Thoracic aorta (tissue), 2 donors: ENCODE measurements at regions not wholly inside any gene's neighbourhood (a gene's known extent, or its start where the extent isn't known, plus 50 kb on each side); places are given as distances from the start of the nearest gene placed in this dataset.

ENCODE experiments used
- ATAC-seq: fragments of 150-250 bp; one replicate; pipeline ENCODE4 v1.8.0; 2017; ENCODE audit warnings: low read depth; ENCODE audit not compliant: insufficient number of reproducible peaks, low FRiP score
- DNase-seq: peaks from one replicate; pipeline ENCODE4 v3.0.0-alpha.2; 2020; ENCODE audit warnings: low spot score
- H3K27ac ChIP-seq, 2 donors: fragments of 200-600 bp; sonication (generic); 1 replicate in 1 of 2; 2 replicates in 1 of 2; pipeline ENCODE4 v1.5.1; 2016; ENCODE audit warnings: mild to moderate bottlenecking in 2 of 2, moderate library complexity in 2 of 2
- H3K27me3 ChIP-seq: fragments of 200-600 bp; sonication (generic); replicated peaks from 2 replicates; pipeline ENCODE4 v1.6.0; 2016; ENCODE audit warnings: mild to moderate bottlenecking; ENCODE audit not compliant: insufficient read depth
- H3K36me3 ChIP-seq: fragments of 200-600 bp; sonication (generic); one replicate; pipeline ENCODE4 v1.5.1; 2016
- H3K4me1 ChIP-seq, 2 donors: fragments of 200-600 bp; sonication (generic); 1 replicate in 1 of 2; 2 replicates in 1 of 2; pipeline versions ENCODE4 v1.5.1 to v1.6.0; 2016; ENCODE audit warnings: low read depth in 2 of 2, mild to moderate bottlenecking in 1 of 2; ENCODE audit not compliant: control insufficient read depth in 1 of 2
- H3K4me3 ChIP-seq: fragments of 200-600 bp; sonication (generic); 2 replicates; pipeline ENCODE4 v1.5.1; 2016; ENCODE audit warnings: mild to moderate bottlenecking
- H3K9me3 ChIP-seq: fragments of 200-600 bp; sonication (generic); 2 replicates; pipeline ENCODE4 v1.5.1; 2016
- TF ChIP-seq, protein P1 (sequence below): fragments of 200-600 bp; sonication (generic); IDR thresholded peaks from one replicate; pipeline ENCODE4 v1.5.1; 2019; ENCODE audit warnings: antibody characterized with exemption

DNA sequence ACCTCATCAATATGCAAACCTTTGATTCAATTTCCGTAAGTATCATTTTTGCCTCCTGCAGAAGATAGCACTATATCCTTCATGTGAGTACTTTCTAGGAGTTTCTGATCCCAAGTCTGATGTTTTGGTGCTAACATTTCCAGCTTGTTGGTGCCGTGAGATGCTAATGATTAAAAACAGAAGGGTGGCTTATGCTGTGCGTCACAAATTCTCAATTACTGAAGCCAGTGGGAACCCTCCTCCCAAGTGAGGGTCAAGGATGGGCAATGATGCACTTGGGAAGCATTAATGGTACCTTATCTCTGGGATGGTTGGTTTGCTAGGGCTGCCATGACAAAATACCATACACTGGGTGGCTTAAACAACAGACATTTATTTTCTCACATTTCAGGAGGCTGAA, 123.0 kb downstream of the FOXD1 start:
- Histone ChIP-seq H3K4me3 (no peak overlapping the region), H3K9me3 (no peaks in the 10 kb centered on the region), H3K36me3 (no peaks in the 10 kb centered on the region), H3K4me1 (no peaks in the 10 kb centered on the region), H3K27ac (no peak overlapping the region), H3K27me3 (no peaks in the 10 kb centered on the region)
- TF ChIP-seq, protein P1, sequence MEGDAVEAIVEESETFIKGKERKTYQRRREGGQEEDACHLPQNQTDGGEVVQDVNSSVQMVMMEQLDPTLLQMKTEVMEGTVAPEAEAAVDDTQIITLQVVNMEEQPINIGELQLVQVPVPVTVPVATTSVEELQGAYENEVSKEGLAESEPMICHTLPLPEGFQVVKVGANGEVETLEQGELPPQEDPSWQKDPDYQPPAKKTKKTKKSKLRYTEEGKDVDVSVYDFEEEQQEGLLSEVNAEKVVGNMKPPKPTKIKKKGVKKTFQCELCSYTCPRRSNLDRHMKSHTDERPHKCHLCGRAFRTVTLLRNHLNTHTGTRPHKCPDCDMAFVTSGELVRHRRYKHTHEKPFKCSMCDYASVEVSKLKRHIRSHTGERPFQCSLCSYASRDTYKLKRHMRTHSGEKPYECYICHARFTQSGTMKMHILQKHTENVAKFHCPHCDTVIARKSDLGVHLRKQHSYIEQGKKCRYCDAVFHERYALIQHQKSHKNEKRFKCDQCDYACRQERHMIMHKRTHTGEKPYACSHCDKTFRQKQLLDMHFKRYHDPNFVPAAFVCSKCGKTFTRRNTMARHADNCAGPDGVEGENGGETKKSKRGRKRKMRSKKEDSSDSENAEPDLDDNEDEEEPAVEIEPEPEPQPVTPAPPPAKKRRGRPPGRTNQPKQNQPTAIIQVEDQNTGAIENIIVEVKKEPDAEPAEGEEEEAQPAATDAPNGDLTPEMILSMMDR: no peak
- ATAC-seq (no peak), DNase-seq (no peak)

DNA sequence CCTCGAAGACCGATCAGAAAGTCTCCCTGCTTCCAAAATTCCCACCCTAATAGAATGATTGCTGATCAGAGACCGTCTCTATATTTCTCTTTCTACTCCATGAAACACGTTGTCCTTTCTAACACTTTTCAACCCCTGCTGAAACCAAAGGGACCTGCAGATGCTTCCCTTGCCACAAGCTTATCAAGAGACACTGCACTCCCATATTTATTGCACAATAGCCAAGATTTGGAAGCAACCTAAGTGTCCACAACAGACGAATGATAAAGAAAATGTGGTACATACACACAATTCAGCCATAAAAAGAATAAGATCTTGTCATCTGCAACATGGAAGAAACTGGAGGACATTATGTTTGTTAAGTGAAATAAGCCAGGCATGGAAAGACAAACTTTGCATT, 125.1 kb downstream of the FOXD1 start:
- no peak for DNase-seq
- H3K9me3 ChIP-seq: no peaks in the 10 kb centered on the region
- H3K36me3 ChIP-seq: no peaks in the 10 kb centered on the region
- H3K27me3 ChIP-seq: no peaks in the 10 kb centered on the region
- no peak overlapping the region for H3K4me3 ChIP-seq
- H3K27ac ChIP-seq: no peak overlapping the region
- no peak for ATAC-seq
- TF ChIP-seq, protein P1: no peak
- no peaks in the 10 kb centered on the region for H3K4me1 ChIP-seq

DNA sequence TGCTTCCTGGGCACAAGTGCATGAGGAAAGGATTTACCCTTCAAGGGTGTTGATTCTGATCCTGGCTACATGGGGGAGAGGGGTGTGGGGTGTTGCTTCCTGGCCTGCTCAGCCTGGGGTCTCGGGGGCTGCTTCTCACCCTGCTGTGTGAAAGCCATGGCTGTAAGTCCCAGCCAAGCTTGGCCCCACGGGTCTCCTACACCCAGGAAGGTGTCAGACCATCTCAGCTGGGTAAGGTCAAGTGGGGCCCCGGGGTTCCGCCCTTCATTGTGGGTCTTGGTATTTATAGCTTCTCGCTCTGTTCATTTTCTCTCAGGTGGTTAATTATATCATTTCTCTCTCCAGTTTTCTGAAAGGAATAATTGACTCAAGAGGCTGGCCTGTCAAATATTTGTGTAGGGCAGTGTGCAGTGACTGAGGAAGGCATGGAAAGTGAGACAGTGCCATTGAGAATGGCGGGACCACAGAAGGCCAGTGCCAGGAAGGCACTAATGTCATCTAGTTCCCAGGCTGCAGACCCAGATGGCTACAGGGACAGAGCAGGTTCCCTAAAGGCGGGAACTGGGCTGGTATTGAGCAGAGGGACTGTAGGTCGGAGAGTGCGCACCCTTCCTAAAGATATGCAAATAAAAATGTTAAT, 126.0 kb downstream of the FOXD1 start:
- Histone ChIP-seq H3K4me3 (no peak overlapping the region), H3K4me1 (no peaks in the 10 kb centered on the region), H3K9me3 (no peaks in the 10 kb centered on the region), H3K27me3 (no peaks in the 10 kb centered on the region), H3K36me3 (no peaks in the 10 kb centered on the region), H3K27ac (no peak overlapping the region)
- ATAC-seq: no peak
- no peak for DNase-seq
- TF ChIP-seq, protein P1: no peak

DNA sequence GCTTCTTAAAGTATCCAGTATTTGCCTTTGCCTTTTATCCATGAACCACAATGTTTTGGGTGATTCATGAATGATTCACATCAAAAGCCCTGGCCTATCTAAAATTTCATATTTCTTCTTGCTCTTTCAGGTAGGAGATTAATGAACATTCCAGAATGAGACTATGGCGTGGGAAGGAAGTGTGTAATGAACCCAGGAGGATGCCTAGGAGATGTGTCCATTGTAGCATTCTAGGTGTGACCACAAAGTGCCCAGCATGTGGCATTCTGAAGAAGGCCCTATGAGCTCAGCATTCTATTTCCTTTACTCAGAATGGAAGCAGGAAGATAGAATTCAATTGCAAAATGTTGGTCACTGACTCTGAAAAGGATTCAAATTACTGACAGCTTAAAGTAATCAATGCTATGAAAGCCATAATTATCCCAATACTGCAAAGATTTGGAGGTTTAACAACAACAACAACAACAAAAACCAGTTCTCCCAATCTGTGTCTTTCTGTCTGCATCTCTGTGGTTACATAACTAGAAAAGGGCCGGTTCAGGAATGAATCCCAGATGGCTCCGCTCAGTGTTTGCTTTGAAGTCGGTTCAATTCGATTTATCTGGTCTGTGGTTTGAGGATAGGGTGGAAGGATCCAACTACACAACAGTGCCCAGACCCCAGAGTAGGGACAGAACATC, 126.7 kb downstream of the FOXD1 start:
- no peak overlapping the region for H3K4me3 ChIP-seq
- TF ChIP-seq, protein P1: no peak
- H3K27me3 ChIP-seq: no peaks in the 10 kb centered on the region
- H3K27ac ChIP-seq: no peak overlapping the region
- no peaks in the 10 kb centered on the region for H3K4me1 ChIP-seq
- no peak for DNase-seq
- no peaks in the 10 kb centered on the region for H3K9me3 ChIP-seq
- ATAC-seq: no peak
- no peaks in the 10 kb centered on the region for H3K36me3 ChIP-seq

DNA sequence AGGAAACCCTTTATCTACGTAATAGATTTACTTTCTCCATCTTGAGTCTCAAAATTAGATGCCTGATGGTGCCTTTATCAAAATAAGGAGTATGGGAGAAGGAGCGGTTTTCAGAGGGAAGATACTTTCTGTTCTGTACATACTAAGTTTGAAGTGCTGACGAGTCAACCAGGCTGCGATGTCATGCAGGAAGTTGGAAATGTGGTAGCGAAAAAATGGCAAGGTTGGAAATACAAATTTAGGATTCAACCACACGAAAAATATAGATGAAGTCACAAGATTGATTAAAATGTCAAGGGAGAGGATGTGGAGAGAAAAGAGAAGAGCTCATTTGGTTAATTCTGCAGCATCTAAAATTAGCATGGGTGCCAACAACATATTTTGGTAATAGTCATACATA, 129.5 kb downstream of the FOXD1 start:
- ATAC-seq (no peak), DNase-seq (no peak)
- TF ChIP-seq, protein P1: no peak
- Histone ChIP-seq H3K27ac (no peak overlapping the region), H3K4me1 (no peaks in the 10 kb centered on the region), H3K4me3 (no peak overlapping the region), H3K36me3 (no peaks in the 10 kb centered on the region), H3K9me3 (no peaks in the 10 kb centered on the region), H3K27me3 (no peaks in the 10 kb centered on the region)
